ENCODE measurements at regions not wholly inside any gene's neighbourhood (a gene's known extent, or its start where the extent isn't known, plus 50 kb on each side); places are given as distances from the start of the nearest gene placed in this dataset.

- H3K27ac Mint-ChIP-seq (ENCODE audit: unreplicated experiment): no peak overlapping the region
- H3K4me3 Mint-ChIP-seq (ENCODE audit: unreplicated experiment): no peak overlapping the region
- no peak for TF ChIP-seq EZH2 (IDR thresholded peaks at IDR 0.05; ENCODE audit: insufficient read depth, low read length)
- no peak for TF ChIP-seq CTCF (IDR thresholded peaks at IDR 0.05; ENCODE audit: insufficient read depth, low read depth, low read length)
- H4K20me1 ChIP-seq (ENCODE audit: insufficient read depth, low read length): no peaks in the 10 kb centered on the region
- no peaks in the 10 kb centered on the region for H3K27me3 ChIP-seq (ENCODE audit: insufficient read depth, low read length)
- H3K4me1 ChIP-seq (ENCODE audit: insufficient read depth, low read length): no peaks in the 10 kb centered on the region
- H3K36me3 Mint-ChIP-seq (ENCODE audit: low read depth, unreplicated experiment): peaks cover 5% of the 10 kb centered on the region
- no peaks in the 10 kb centered on the region for H3K36me3 ChIP-seq (ENCODE audit: insufficient read depth, low read length)
- H3K79me2 ChIP-seq (ENCODE audit: insufficient read depth, low read length): no peaks in the 10 kb centered on the region
- H3K9ac ChIP-seq (ENCODE audit: low read length): no peak overlapping the region
- peaks cover 2% of the 10 kb centered on the region for H3K9me3 Mint-ChIP-seq (ENCODE audit: unreplicated experiment)
- no peak overlapping the region for H3K4me3 ChIP-seq (ENCODE audit: insufficient read depth, low read depth, low read length)
- H2AFZ ChIP-seq (ENCODE audit: low read depth, low read length): no peak overlapping the region
- peaks cover 11% of the 10 kb centered on the region for H3K27me3 Mint-ChIP-seq (ENCODE audit: low read depth, unreplicated experiment)
- H3K27ac ChIP-seq (ENCODE audit: low read depth, low read length): no peak overlapping the region
- H3K9me3 ChIP-seq (ENCODE audit: insufficient read depth, low read depth, low read length): no peaks in the 10 kb centered on the region
- DNase-seq (ENCODE audit: low read depth): no peak
- H3K4me1 Mint-ChIP-seq (ENCODE audit: low read depth, unreplicated experiment): peaks cover 31% of the 10 kb centered on the region
- no peak overlapping the region for H3K4me2 ChIP-seq (ENCODE audit: low read length)
- no peak for FAIRE-seq
These were observed 287.0 kb upstream of the IGFBP3 start for GRCh38 chr7:46207931-46208634.

- no peaks in the 10 kb centered on the region for H3K4me1 ChIP-seq (ENCODE audit: insufficient read depth, low read length)
- no peak overlapping the region for H3K9ac ChIP-seq (ENCODE audit: low read length)
- no peak for DNase-seq (ENCODE audit: low read depth)
- no peak for TF ChIP-seq CTCF (IDR thresholded peaks at IDR 0.05; ENCODE audit: insufficient read depth, low read depth, low read length)
- no peak for TF ChIP-seq EZH2 (IDR thresholded peaks at IDR 0.05; ENCODE audit: insufficient read depth, low read length)
- Mint-ChIP-seq H3K4me3 (ENCODE audit: unreplicated experiment) (no peak overlapping the region), H3K4me1 (ENCODE audit: low read depth, unreplicated experiment) (peaks cover 31% of the 10 kb centered on the region), H3K9me3 (ENCODE audit: unreplicated experiment) (peaks cover 2% of the 10 kb centered on the region), H3K36me3 (ENCODE audit: low read depth, unreplicated experiment) (peaks cover 3% of the 10 kb centered on the region), H3K27ac (ENCODE audit: unreplicated experiment) (no peak overlapping the region), H3K27me3 (ENCODE audit: low read depth, unreplicated experiment) (peaks cover 7% of the 10 kb centered on the region)
- no peak overlapping the region for H3K4me2 ChIP-seq (ENCODE audit: low read length)
- H2AFZ ChIP-seq (ENCODE audit: low read depth, low read length): no peak overlapping the region
- FAIRE-seq: no peak
- no peaks in the 10 kb centered on the region for H3K79me2 ChIP-seq (ENCODE audit: insufficient read depth, low read length)
- no peaks in the 10 kb centered on the region for H3K9me3 ChIP-seq (ENCODE audit: insufficient read depth, low read depth, low read length)
- no peaks in the 10 kb centered on the region for H3K27me3 ChIP-seq (ENCODE audit: insufficient read depth, low read length)
- H3K36me3 ChIP-seq (ENCODE audit: insufficient read depth, low read length): no peaks in the 10 kb centered on the region
- no peak overlapping the region for H3K27ac ChIP-seq (ENCODE audit: low read depth, low read length)
- H3K4me3 ChIP-seq (ENCODE audit: insufficient read depth, low read depth, low read length): no peak overlapping the region
- H4K20me1 ChIP-seq (ENCODE audit: insufficient read depth, low read length): no peaks in the 10 kb centered on the region
These were observed 285.5 kb upstream of the IGFBP3 start for GRCh38 chr7:46206476-46207060.

- no peaks in the 10 kb centered on the region for H3K9me3 Mint-ChIP-seq (ENCODE audit: unreplicated experiment)
- H3K36me3 Mint-ChIP-seq (ENCODE audit: low read depth, unreplicated experiment): peaks cover 3% of the 10 kb centered on the region
- Histone ChIP-seq H3K4me2 (ENCODE audit: low read length) (no peak overlapping the region), H3K9me3 (ENCODE audit: insufficient read depth, low read depth, low read length) (no peaks in the 10 kb centered on the region), H3K4me1 (ENCODE audit: insufficient read depth, low read length) (no peaks in the 10 kb centered on the region), H3K27me3 (ENCODE audit: insufficient read depth, low read length) (no peaks in the 10 kb centered on the region), H3K79me2 (ENCODE audit: insufficient read depth, low read length) (no peaks in the 10 kb centered on the region), H2AFZ (ENCODE audit: low read depth, low read length) (no peak overlapping the region), H3K27ac (ENCODE audit: low read depth, low read length) (no peak overlapping the region), H3K36me3 (ENCODE audit: insufficient read depth, low read length) (no peaks in the 10 kb centered on the region), H4K20me1 (ENCODE audit: insufficient read depth, low read length) (no peaks in the 10 kb centered on the region), H3K4me3 (ENCODE audit: insufficient read depth, low read depth, low read length) (no peak overlapping the region), H3K9ac (ENCODE audit: low read length) (no peak overlapping the region)
- FAIRE-seq (no peak), DNase-seq (ENCODE audit: low read depth) (no peak)
- no peak for TF ChIP-seq CTCF (IDR thresholded peaks at IDR 0.05; ENCODE audit: insufficient read depth, low read depth, low read length)
- no peak for TF ChIP-seq EZH2 (IDR thresholded peaks at IDR 0.05; ENCODE audit: insufficient read depth, low read length)
- peaks cover 5% of the 10 kb centered on the region for H3K27me3 Mint-ChIP-seq (ENCODE audit: low read depth, unreplicated experiment)
- peaks cover 26% of the 10 kb centered on the region for H3K4me1 Mint-ChIP-seq (ENCODE audit: low read depth, unreplicated experiment)
- no peak overlapping the region for H3K27ac Mint-ChIP-seq (ENCODE audit: unreplicated experiment)
- H3K4me3 Mint-ChIP-seq (ENCODE audit: unreplicated experiment): no peak overlapping the region
These were observed 284.4 kb upstream of the IGFBP3 start for GRCh38 chr7:46205478-46205877.
